Right forelimb (tissue), 1 donor: ENCODE measurements at regions not wholly inside any gene's neighbourhood (a gene's known extent, or its start where the extent isn't known, plus 50 kb on each side); places are given as distances from the start of the nearest gene placed in this dataset.
A peak's percentile ranks its signal among the peaks of the same experiment; 100 is the strongest.
"Not testable (repeated sequence)": the region's sequence is repeated elsewhere in the genome, so short reads cannot be mapped to it uniquely, and the experiment has no call there.

Experiments used
- DNase-seq: peaks from one replicate; pipeline ENCODE4 v3.0.0-alpha.2; 2018

- DNase-seq, result no peak
These were observed 70.6 kb downstream of the RSL24D1 start for GRCh38 chr15:55126111-55126510.

- no peak for DNase-seq
These were observed 72.1 kb downstream of the RSL24D1 start for GRCh38 chr15:55124616-55125015.

GRCh38 chr15:55118344-55118870 lies 78.3 kb downstream of the RSL24D1 start:
- DNase-seq, result no peak

GRCh38 chr15:55116636-55117035 lies 80.1 kb downstream of the RSL24D1 start:
- no peak for DNase-seq

DNA sequence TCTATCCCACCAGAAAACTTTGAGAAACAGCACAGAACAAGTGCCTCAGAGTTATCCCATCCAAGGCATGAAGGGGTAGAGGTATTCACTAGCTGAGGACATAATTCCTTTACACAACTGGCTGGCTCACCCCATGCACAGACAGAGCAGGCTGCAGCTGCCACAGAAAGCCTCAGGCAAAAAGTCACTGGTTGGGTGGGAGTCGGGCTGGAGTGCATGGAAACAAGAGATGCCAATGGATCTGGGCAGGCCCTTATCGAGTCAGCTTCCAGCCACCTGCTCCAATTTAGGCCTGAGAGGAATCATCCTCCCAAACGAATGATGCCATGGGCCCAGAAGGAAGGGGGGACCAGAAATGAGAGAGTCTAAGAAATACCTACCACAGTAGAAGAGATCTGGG lies 83.0 kb downstream of the RSL24D1 start:
- DNase-seq, result no peak

DNA sequence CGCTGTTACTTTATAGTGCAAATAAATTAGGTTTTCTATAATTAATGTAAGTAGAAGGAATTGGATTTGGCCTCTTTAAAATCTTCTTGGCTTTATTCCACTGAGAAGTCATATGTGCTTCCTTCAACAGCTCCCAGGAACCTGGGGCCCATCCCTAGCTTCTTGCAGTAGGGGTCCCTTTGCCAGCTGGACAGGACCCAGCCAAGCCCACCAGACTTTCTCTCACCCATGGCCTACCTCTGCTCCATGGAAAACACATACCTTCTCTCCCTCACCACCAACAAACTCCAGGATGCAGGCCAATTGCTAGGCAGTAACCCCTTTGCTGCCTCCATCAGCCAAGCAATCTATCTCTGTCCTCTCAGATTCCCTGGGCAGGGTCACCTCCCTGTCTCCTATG lies 84.0 kb downstream of the RSL24D1 start:
- no peak for DNase-seq

- DNase-seq, result no peak
These were observed 86.3 kb downstream of the RSL24D1 start for GRCh38 chr15:55110446-55110845.

GRCh38 chr15:55108858-55109518 lies 87.8 kb downstream of the RSL24D1 start:
- DNase-seq, result peak; percentile 76

DNA sequence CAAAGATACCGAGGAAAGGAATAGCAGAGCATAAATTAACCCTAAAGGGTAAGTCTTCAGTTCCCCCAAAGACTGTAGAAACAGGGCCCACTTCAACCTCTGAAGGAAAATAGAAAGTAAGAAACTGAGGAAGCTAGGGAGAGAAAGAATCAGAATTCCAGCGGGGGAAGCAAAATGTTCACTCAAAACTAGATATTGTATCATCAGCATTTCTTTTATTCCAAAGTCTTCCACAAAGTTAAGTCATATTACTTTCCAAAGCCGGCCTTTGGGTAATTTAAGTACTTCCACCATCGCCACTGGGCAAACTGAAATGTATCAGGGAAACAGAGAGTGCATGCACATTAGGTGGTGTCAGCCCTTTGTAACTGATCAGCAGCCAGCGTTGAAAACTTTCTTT lies 88.3 kb downstream of the RSL24D1 start:
- DNase-seq, result no peak

GRCh38 chr15:55106155-55106554 lies 90.6 kb downstream of the RSL24D1 start:
- no peak for DNase-seq

- no peak for DNase-seq
These were observed 102.6 kb downstream of the RSL24D1 start for GRCh38 chr15:55094136-55094535.

DNA sequence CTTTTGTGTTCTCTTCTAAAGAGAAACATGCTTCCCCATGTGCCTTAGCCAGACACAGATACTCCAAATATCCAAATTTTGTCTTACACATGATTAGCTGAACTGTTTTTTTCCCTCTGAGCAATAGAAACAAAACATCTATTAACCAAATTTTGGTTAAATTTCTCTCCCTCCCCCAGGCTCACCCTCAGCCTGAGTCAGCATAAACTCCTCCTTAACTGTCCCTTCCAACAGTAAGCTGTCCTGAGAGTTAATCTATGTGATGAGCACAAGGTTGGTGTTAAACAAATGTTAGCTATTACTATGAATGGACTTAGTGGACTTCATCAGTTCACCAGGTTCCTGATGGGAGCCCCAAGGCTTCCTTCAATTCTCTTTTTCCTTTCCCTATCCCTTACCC lies 108.5 kb downstream of the RSL24D1 start:
- no peak for DNase-seq

- no peak for DNase-seq
These were observed 112.1 kb downstream of the RSL24D1 start for GRCh38 chr15:55084673-55085072.

GRCh38 chr15:55084216-55084615 lies 112.5 kb downstream of the RSL24D1 start:
- no peak for DNase-seq

- DNase-seq, result not testable (repeated sequence)
These were observed 119.7 kb downstream of the RSL24D1 start for GRCh38 chr15:55077052-55077451.

DNA sequence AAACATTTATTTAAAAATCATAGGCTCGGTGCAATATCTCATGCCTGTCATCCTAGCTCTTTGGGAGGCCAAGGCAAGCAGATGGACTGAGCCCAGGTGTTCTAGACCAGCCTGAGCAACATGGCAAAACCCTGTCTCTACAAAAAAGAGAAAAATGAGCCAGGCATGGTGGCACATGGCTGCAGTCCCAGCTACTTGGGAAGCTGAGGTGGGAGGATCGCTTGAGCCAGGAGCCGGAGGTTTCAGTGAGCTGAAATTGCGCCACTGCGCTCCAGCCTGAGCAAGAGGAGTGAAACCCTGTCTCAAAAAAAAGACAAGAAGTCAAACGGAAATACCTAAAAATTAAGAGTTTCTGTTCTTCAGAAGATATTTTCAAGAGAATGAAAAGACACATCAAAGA lies 122.3 kb downstream of the RSL24D1 start:
- no peak for DNase-seq

GRCh38 chr15:55063970-55064369 lies 132.8 kb downstream of the RSL24D1 start:
- DNase-seq, result not testable (repeated sequence)

GRCh38 chr15:55060836-55061235 lies 135.9 kb downstream of the RSL24D1 start:
- no peak for DNase-seq

DNA sequence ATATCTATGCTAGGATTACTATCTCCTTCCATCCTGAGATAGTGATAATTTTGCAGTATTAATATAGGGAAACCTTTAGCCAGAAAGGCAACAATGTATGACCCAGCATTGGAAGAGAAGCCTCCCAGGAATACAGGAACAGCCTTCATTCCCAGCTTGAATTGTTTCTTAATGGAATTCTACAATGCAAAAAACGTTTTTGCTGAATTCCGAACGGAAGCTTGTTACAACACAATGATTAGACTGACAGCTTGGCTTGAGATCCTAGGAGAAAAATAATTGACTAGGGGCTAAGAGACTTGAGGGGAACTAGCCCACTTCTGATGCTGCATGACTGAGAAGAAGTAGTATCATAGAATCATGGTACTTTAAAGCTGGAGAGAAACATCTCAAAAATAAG lies 140.2 kb downstream of the RSL24D1 start:
- DNase-seq, result no peak

DNA sequence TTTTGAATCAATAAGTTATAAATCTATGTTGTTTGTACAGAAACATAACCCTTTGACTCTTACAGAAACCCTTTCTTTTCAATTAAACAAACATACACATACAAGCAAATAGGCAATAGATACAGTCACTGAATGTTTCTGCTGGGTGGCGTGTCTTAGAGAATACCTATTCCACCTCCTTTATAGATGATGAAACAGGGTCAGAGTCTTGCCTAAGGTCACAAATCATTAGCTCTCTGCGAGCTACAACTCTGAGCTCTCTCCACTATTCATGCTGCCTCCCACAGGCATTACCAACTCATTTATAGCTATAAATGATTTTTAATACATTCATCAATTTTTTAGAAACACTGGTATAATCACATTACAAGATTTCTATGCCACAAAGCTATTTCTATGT lies 152.6 kb downstream of the RSL24D1 start:
- DNase-seq, result no peak

GRCh38 chr15:55037071-55037470 lies 159.7 kb downstream of the RSL24D1 start:
- DNase-seq, result no peak

- DNase-seq, result no peak
These were observed 161.0 kb downstream of the RSL24D1 start for GRCh38 chr15:55035749-55036148.

DNA sequence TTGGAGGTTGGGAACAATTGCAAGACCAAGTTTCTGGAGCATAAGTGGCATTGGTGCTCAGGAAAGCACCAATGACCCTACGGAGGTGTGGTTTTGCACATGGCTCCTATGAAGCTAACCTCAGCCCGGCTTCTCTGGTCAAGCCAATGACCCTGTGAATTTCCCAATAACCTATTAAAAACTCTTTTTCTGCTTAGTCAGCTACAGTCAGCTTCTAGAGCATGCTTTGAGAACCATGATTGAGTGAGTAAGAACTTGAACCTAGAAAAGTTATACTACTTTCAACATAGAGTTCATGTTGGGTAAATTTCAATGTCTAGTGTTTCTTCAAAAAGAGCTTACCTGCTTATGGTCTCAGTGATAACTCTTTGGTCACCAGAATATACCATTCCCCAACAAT lies 163.2 kb downstream of the RSL24D1 start:
- DNase-seq, result no peak

GRCh38 chr15:55031727-55032126 lies 165.0 kb downstream of the RSL24D1 start:
- DNase-seq, result no peak

GRCh38 chr15:55026381-55026780 lies 170.4 kb downstream of the RSL24D1 start:
- DNase-seq, result no peak
